ENCODE measurements at regions not wholly inside any gene's neighbourhood (a gene's known extent, or its start where the extent isn't known, plus 50 kb on each side); places are given as distances from the start of the nearest gene placed in this dataset.

GRCh38 chr18:64449434-64449833 lies 300.5 kb upstream of the LINC00305 start:
- TF ChIP-seq POLR2A (IDR thresholded peaks at IDR 0.05; ENCODE audit: extremely low read depth, insufficient read length) (no peak), CTCF (IDR thresholded peaks at IDR 0.05; ENCODE audit: low read depth, low read length) (no peak), MYC (IDR thresholded peaks at IDR 0.05; ENCODE audit: low read depth, low read length) (no peak)
